Thoracic aorta (tissue), 2 donors: ENCODE measurements at regions not wholly inside any gene's neighbourhood (a gene's known extent, or its start where the extent isn't known, plus 50 kb on each side); places are given as distances from the start of the nearest gene placed in this dataset.

Source experiments
- ATAC-seq: fragments of 150-250 bp; one replicate; pipeline ENCODE4 v1.8.0; 2017; ENCODE audit warnings: low read depth; ENCODE audit not compliant: insufficient number of reproducible peaks, low FRiP score
- DNase-seq: peaks from one replicate; pipeline ENCODE4 v3.0.0-alpha.2; 2020; ENCODE audit warnings: low spot score
- H3K27ac ChIP-seq, 2 donors: fragments of 200-600 bp; sonication (generic); 1 replicate in 1 of 2; 2 replicates in 1 of 2; pipeline ENCODE4 v1.5.1; 2016; ENCODE audit warnings: mild to moderate bottlenecking in 2 of 2, moderate library complexity in 2 of 2
- H3K27me3 ChIP-seq: fragments of 200-600 bp; sonication (generic); replicated peaks from 2 replicates; pipeline ENCODE4 v1.6.0; 2016; ENCODE audit warnings: mild to moderate bottlenecking; ENCODE audit not compliant: insufficient read depth
- H3K36me3 ChIP-seq: fragments of 200-600 bp; sonication (generic); one replicate; pipeline ENCODE4 v1.5.1; 2016
- H3K4me1 ChIP-seq, 2 donors: fragments of 200-600 bp; sonication (generic); 1 replicate in 1 of 2; 2 replicates in 1 of 2; pipeline versions ENCODE4 v1.5.1 to v1.6.0; 2016; ENCODE audit warnings: low read depth in 2 of 2, mild to moderate bottlenecking in 1 of 2; ENCODE audit not compliant: control insufficient read depth in 1 of 2
- H3K4me3 ChIP-seq: fragments of 200-600 bp; sonication (generic); 2 replicates; pipeline ENCODE4 v1.5.1; 2016; ENCODE audit warnings: mild to moderate bottlenecking
- H3K9me3 ChIP-seq: fragments of 200-600 bp; sonication (generic); 2 replicates; pipeline ENCODE4 v1.5.1; 2016
- CTCF ChIP-seq: fragments of 200-600 bp; sonication (generic); IDR thresholded peaks from one replicate; pipeline ENCODE4 v1.5.1; 2019; ENCODE audit warnings: antibody characterized with exemption

- Histone ChIP-seq H3K9me3 (no peaks in the 10 kb centered on the region), H3K36me3 (no peaks in the 10 kb centered on the region), H3K4me1 (no peaks in the 10 kb centered on the region), H3K4me3 (no peak overlapping the region), H3K27ac (no peak overlapping the region), H3K27me3 (no peaks in the 10 kb centered on the region)
- TF ChIP-seq CTCF = no peak
- DNase-seq (no peak), ATAC-seq (no peak)
Observed at GRCh38 chr18:71012789-71013188, 723.9 kb downstream of the SOCS6 start.

GRCh38 chr18:71011389-71011788 lies 722.5 kb downstream of the SOCS6 start:
- Histone ChIP-seq H3K27ac (no peak overlapping the region), H3K27me3 (no peaks in the 10 kb centered on the region), H3K9me3 (no peaks in the 10 kb centered on the region), H3K36me3 (no peaks in the 10 kb centered on the region), H3K4me3 (no peak overlapping the region), H3K4me1 (no peaks in the 10 kb centered on the region)
- no peak for DNase-seq
- no peak for TF ChIP-seq CTCF
- no peak for ATAC-seq

GRCh38 chr18:71008257-71008656 lies 719.4 kb downstream of the SOCS6 start:
- ATAC-seq (no peak), DNase-seq (no peak)
- no peaks in the 10 kb centered on the region for H3K36me3 ChIP-seq
- no peaks in the 10 kb centered on the region for H3K9me3 ChIP-seq
- TF ChIP-seq CTCF = no peak
- no peaks in the 10 kb centered on the region for H3K4me1 ChIP-seq
- no peaks in the 10 kb centered on the region for H3K27me3 ChIP-seq
- H3K27ac ChIP-seq = no peak overlapping the region
- H3K4me3 ChIP-seq = no peak overlapping the region

- no peak overlapping the region for H3K27ac ChIP-seq
- H3K4me3 ChIP-seq = no peak overlapping the region
- no peaks in the 10 kb centered on the region for H3K4me1 ChIP-seq
- no peaks in the 10 kb centered on the region for H3K9me3 ChIP-seq
- ATAC-seq = no peak
- no peak for DNase-seq
- no peaks in the 10 kb centered on the region for H3K36me3 ChIP-seq
- no peak for TF ChIP-seq CTCF
- no peaks in the 10 kb centered on the region for H3K27me3 ChIP-seq
Observed at GRCh38 chr18:71001597-71001996, 712.8 kb downstream of the SOCS6 start.

- DNase-seq = no peak
- ATAC-seq = no peak
- no peak overlapping the region for H3K4me3 ChIP-seq
- TF ChIP-seq CTCF = no peak
- no peaks in the 10 kb centered on the region for H3K36me3 ChIP-seq
- no peaks in the 10 kb centered on the region for H3K9me3 ChIP-seq
- no peaks in the 10 kb centered on the region for H3K27me3 ChIP-seq
- H3K27ac ChIP-seq = no peak overlapping the region
- no peaks in the 10 kb centered on the region for H3K4me1 ChIP-seq
Observed at GRCh38 chr18:70998490-70998889, 709.6 kb downstream of the SOCS6 start.
